ENCODE measurements at regions not wholly inside any gene's neighbourhood (a gene's known extent, or its start where the extent isn't known, plus 50 kb on each side); places are given as distances from the start of the nearest gene placed in this dataset.
"Not testable (repeated sequence)": the region's sequence is repeated elsewhere in the genome, so short reads cannot be mapped to it uniquely, and the experiment has no call there.

GRCh38 chr12:83537428-83538053, 850.8 kb downstream of the TMTC2 start:
- Histone ChIP-seq H3K36me3 (ENCODE audit: control insufficient read depth in 2 of 2, insufficient read depth in 2 of 2, low read length in 2 of 2) (no peaks in the 10 kb centered on the region), H3K27me3 (ENCODE audit: control insufficient read depth in 2 of 2, insufficient read depth in 2 of 2, low read length in 2 of 2) (no peaks in the 10 kb centered on the region), H3K4me1 (ENCODE audit: control insufficient read depth in 2 of 2, insufficient read depth in 2 of 2, low read length in 2 of 2) (no peaks in the 10 kb centered on the region)

GRCh38 chr12:83536496-83536895, 849.8 kb downstream of the TMTC2 start:
- Histone ChIP-seq H3K27me3 (ENCODE audit: control insufficient read depth in 2 of 2, insufficient read depth in 2 of 2, low read length in 2 of 2) (no peaks in the 10 kb centered on the region), H3K4me3 (ENCODE audit: low read length in 2 of 2) (no peak overlapping the region), H3K27ac (ENCODE audit: low read depth in 2 of 2, low read length in 2 of 2) (no peak overlapping the region), H3K9ac (ENCODE audit: low read depth in 1 of 2, low read length in 2 of 2) (no peak overlapping the region), H3K36me3 (ENCODE audit: control insufficient read depth in 2 of 2, insufficient read depth in 2 of 2, low read length in 2 of 2) (no peaks in the 10 kb centered on the region), H3K4me1 (ENCODE audit: control insufficient read depth in 2 of 2, insufficient read depth in 2 of 2, low read length in 2 of 2) (no peaks in the 10 kb centered on the region), H3K9me3 (ENCODE audit: control insufficient read depth in 2 of 2, low read length in 2 of 2) (no peaks in the 10 kb centered on the region)

More at GRCh38 chr12:83537428-83538053, 850.8 kb downstream of the TMTC2 start:
- Histone ChIP-seq H3K9ac (ENCODE audit: low read depth in 1 of 2, low read length in 2 of 2) (no peak overlapping the region), H3K27ac (ENCODE audit: low read depth in 2 of 2, low read length in 2 of 2) (no peak overlapping the region), H3K4me3 (ENCODE audit: low read length in 2 of 2) (no peak overlapping the region), H3K9me3 (ENCODE audit: control insufficient read depth in 2 of 2, low read length in 2 of 2) (no peaks in the 10 kb centered on the region)

GRCh38 chr12:83528571-83528970, 841.9 kb downstream of the TMTC2 start:
- Histone ChIP-seq H3K4me3 (ENCODE audit: low read length in 2 of 2) (no peak overlapping the region), H3K9me3 (ENCODE audit: control insufficient read depth in 2 of 2, low read length in 2 of 2) (no peaks in the 10 kb centered on the region), H3K27ac (ENCODE audit: low read depth in 2 of 2, low read length in 2 of 2) (no peak overlapping the region)

GRCh38 chr12:83527810-83528209, 841.1 kb downstream of the TMTC2 start:
- Histone ChIP-seq H3K4me3 (ENCODE audit: low read length in 2 of 2) (no peak overlapping the region), H3K9ac (ENCODE audit: low read depth in 1 of 2, low read length in 2 of 2) (no peak overlapping the region), H3K36me3 (ENCODE audit: control insufficient read depth in 2 of 2, insufficient read depth in 2 of 2, low read length in 2 of 2) (no peaks in the 10 kb centered on the region), H3K4me1 (ENCODE audit: control insufficient read depth in 2 of 2, insufficient read depth in 2 of 2, low read length in 2 of 2) (no peaks in the 10 kb centered on the region), H3K27me3 (ENCODE audit: control insufficient read depth in 2 of 2, insufficient read depth in 2 of 2, low read length in 2 of 2) (no peaks in the 10 kb centered on the region), H3K27ac (ENCODE audit: low read depth in 2 of 2, low read length in 2 of 2) (no peak overlapping the region), H3K9me3 (ENCODE audit: control insufficient read depth in 2 of 2, low read length in 2 of 2) (no peaks in the 10 kb centered on the region)

More at GRCh38 chr12:83528571-83528970, 841.9 kb downstream of the TMTC2 start:
- H3K9ac ChIP-seq (ENCODE audit: low read depth in 1 of 2, low read length in 2 of 2): no peak overlapping the region
- H3K36me3 ChIP-seq (ENCODE audit: control insufficient read depth in 2 of 2, insufficient read depth in 2 of 2, low read length in 2 of 2): no peaks in the 10 kb centered on the region
- no peaks in the 10 kb centered on the region for H3K27me3 ChIP-seq (ENCODE audit: control insufficient read depth in 2 of 2, insufficient read depth in 2 of 2, low read length in 2 of 2)
- no peaks in the 10 kb centered on the region for H3K4me1 ChIP-seq (ENCODE audit: control insufficient read depth in 2 of 2, insufficient read depth in 2 of 2, low read length in 2 of 2)

GRCh38 chr12:83515306-83516026, 828.8 kb downstream of the TMTC2 start:
- Histone ChIP-seq H3K9me3 (ENCODE audit: control insufficient read depth in 2 of 2, low read length in 2 of 2) (no peaks in the 10 kb centered on the region), H3K9ac (ENCODE audit: low read depth in 1 of 2, low read length in 2 of 2) (no peak overlapping the region), H3K27me3 (ENCODE audit: control insufficient read depth in 2 of 2, insufficient read depth in 2 of 2, low read length in 2 of 2) (no peaks in the 10 kb centered on the region), H3K4me1 (ENCODE audit: control insufficient read depth in 2 of 2, insufficient read depth in 2 of 2, low read length in 2 of 2) (no peaks in the 10 kb centered on the region), H3K27ac (ENCODE audit: low read depth in 2 of 2, low read length in 2 of 2) (no peak overlapping the region), H3K36me3 (ENCODE audit: control insufficient read depth in 2 of 2, insufficient read depth in 2 of 2, low read length in 2 of 2) (no peaks in the 10 kb centered on the region), H3K4me3 (ENCODE audit: low read length in 2 of 2) (no peak overlapping the region)

- Histone ChIP-seq H3K9me3 (ENCODE audit: control insufficient read depth in 2 of 2, low read length in 2 of 2) (no peaks in the 10 kb centered on the region), H3K27ac (ENCODE audit: low read depth in 2 of 2, low read length in 2 of 2) (no peak overlapping the region), H3K27me3 (ENCODE audit: control insufficient read depth in 2 of 2, insufficient read depth in 2 of 2, low read length in 2 of 2) (no peaks in the 10 kb centered on the region), H3K36me3 (ENCODE audit: control insufficient read depth in 2 of 2, insufficient read depth in 2 of 2, low read length in 2 of 2) (no peaks in the 10 kb centered on the region), H3K9ac (ENCODE audit: low read depth in 1 of 2, low read length in 2 of 2) (no peak overlapping the region), H3K4me3 (ENCODE audit: low read length in 2 of 2) (no peak overlapping the region), H3K4me1 (ENCODE audit: control insufficient read depth in 2 of 2, insufficient read depth in 2 of 2, low read length in 2 of 2) (no peaks in the 10 kb centered on the region)
Observed at GRCh38 chr12:83514372-83514771, 827.7 kb downstream of the TMTC2 start.

GRCh38 chr12:83506841-83507240, 820.1 kb downstream of the TMTC2 start:
- H3K36me3 ChIP-seq (ENCODE audit: control insufficient read depth in 2 of 2, insufficient read depth in 2 of 2, low read length in 2 of 2): no peaks in the 10 kb centered on the region
- no peak overlapping the region for H3K9ac ChIP-seq (ENCODE audit: low read depth in 1 of 2, low read length in 2 of 2)
- no peaks in the 10 kb centered on the region for H3K9me3 ChIP-seq (ENCODE audit: control insufficient read depth in 2 of 2, low read length in 2 of 2)
- H3K4me1 ChIP-seq (ENCODE audit: control insufficient read depth in 2 of 2, insufficient read depth in 2 of 2, low read length in 2 of 2): no peaks in the 10 kb centered on the region
- no peak overlapping the region for H3K27ac ChIP-seq (ENCODE audit: low read depth in 2 of 2, low read length in 2 of 2)
- H3K4me3 ChIP-seq (ENCODE audit: low read length in 2 of 2): no peak overlapping the region
- H3K27me3 ChIP-seq (ENCODE audit: control insufficient read depth in 2 of 2, insufficient read depth in 2 of 2, low read length in 2 of 2): no peaks in the 10 kb centered on the region

GRCh38 chr12:83505586-83505985, 818.9 kb downstream of the TMTC2 start:
- no peaks in the 10 kb centered on the region for H3K9me3 ChIP-seq (ENCODE audit: control insufficient read depth in 2 of 2, low read length in 2 of 2)
- H3K9ac ChIP-seq (ENCODE audit: low read depth in 1 of 2, low read length in 2 of 2): no peak overlapping the region
- no peaks in the 10 kb centered on the region for H3K4me1 ChIP-seq (ENCODE audit: control insufficient read depth in 2 of 2, insufficient read depth in 2 of 2, low read length in 2 of 2)
- H3K27ac ChIP-seq (ENCODE audit: low read depth in 2 of 2, low read length in 2 of 2): no peak overlapping the region
- no peaks in the 10 kb centered on the region for H3K36me3 ChIP-seq (ENCODE audit: control insufficient read depth in 2 of 2, insufficient read depth in 2 of 2, low read length in 2 of 2)
- no peak overlapping the region for H3K4me3 ChIP-seq (ENCODE audit: low read length in 2 of 2)
- no peaks in the 10 kb centered on the region for H3K27me3 ChIP-seq (ENCODE audit: control insufficient read depth in 2 of 2, insufficient read depth in 2 of 2, low read length in 2 of 2)

GRCh38 chr12:83499894-83500293, 813.2 kb downstream of the TMTC2 start:
- H3K9me3 ChIP-seq (ENCODE audit: control insufficient read depth in 2 of 2, low read length in 2 of 2); H3K4me3 ChIP-seq (ENCODE audit: low read length in 2 of 2); H3K27ac ChIP-seq (ENCODE audit: low read depth in 2 of 2, low read length in 2 of 2): not testable (repeated sequence)

GRCh38 chr12:83477696-83478095, 791.0 kb downstream of the TMTC2 start:
- Histone ChIP-seq H3K27me3 (ENCODE audit: control insufficient read depth in 2 of 2, insufficient read depth in 2 of 2, low read length in 2 of 2) (no peaks in the 10 kb centered on the region), H3K4me3 (ENCODE audit: low read length in 2 of 2) (no peak overlapping the region), H3K9me3 (ENCODE audit: control insufficient read depth in 2 of 2, low read length in 2 of 2) (no peaks in the 10 kb centered on the region), H3K36me3 (ENCODE audit: control insufficient read depth in 2 of 2, insufficient read depth in 2 of 2, low read length in 2 of 2) (no peaks in the 10 kb centered on the region), H3K27ac (ENCODE audit: low read depth in 2 of 2, low read length in 2 of 2) (no peak overlapping the region), H3K9ac (ENCODE audit: low read depth in 1 of 2, low read length in 2 of 2) (no peak overlapping the region), H3K4me1 (ENCODE audit: control insufficient read depth in 2 of 2, insufficient read depth in 2 of 2, low read length in 2 of 2) (no peaks in the 10 kb centered on the region)

More at GRCh38 chr12:83499894-83500293, 813.2 kb downstream of the TMTC2 start:
- H3K4me1 ChIP-seq (ENCODE audit: control insufficient read depth in 2 of 2, insufficient read depth in 2 of 2, low read length in 2 of 2); H3K27me3 ChIP-seq (ENCODE audit: control insufficient read depth in 2 of 2, insufficient read depth in 2 of 2, low read length in 2 of 2); H3K9ac ChIP-seq (ENCODE audit: low read depth in 1 of 2, low read length in 2 of 2); H3K36me3 ChIP-seq (ENCODE audit: control insufficient read depth in 2 of 2, insufficient read depth in 2 of 2, low read length in 2 of 2): not testable (repeated sequence)
